ENCODE measurements at regions not wholly inside any gene's neighbourhood (a gene's known extent, or its start where the extent isn't known, plus 50 kb on each side); places are given as distances from the start of the nearest gene placed in this dataset.

- TF ChIP-seq, protein P1, sequence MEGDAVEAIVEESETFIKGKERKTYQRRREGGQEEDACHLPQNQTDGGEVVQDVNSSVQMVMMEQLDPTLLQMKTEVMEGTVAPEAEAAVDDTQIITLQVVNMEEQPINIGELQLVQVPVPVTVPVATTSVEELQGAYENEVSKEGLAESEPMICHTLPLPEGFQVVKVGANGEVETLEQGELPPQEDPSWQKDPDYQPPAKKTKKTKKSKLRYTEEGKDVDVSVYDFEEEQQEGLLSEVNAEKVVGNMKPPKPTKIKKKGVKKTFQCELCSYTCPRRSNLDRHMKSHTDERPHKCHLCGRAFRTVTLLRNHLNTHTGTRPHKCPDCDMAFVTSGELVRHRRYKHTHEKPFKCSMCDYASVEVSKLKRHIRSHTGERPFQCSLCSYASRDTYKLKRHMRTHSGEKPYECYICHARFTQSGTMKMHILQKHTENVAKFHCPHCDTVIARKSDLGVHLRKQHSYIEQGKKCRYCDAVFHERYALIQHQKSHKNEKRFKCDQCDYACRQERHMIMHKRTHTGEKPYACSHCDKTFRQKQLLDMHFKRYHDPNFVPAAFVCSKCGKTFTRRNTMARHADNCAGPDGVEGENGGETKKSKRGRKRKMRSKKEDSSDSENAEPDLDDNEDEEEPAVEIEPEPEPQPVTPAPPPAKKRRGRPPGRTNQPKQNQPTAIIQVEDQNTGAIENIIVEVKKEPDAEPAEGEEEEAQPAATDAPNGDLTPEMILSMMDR (IDR thresholded peaks at IDR 0.05; ENCODE audit: control extremely low read depth in 1 of 3, insufficient read depth in 1 of 3, low read depth in 1 of 3, low read length in 3 of 3): no peak
- TF ChIP-seq SIN3A (conservative IDR thresholded peaks at IDR 0.05 in 1 of 2, IDR thresholded peaks at IDR 0.05 in 1 of 2; ENCODE audit: low read depth in 1 of 2, low read length in 2 of 2) (no peak), YY1 (IDR thresholded peaks at IDR 0.05; ENCODE audit: low read depth, low read length) (no peak), MAFK (IDR thresholded peaks at IDR 0.05; ENCODE audit: low read depth, low read length) (no peak), GABPA (IDR thresholded peaks at IDR 0.05; ENCODE audit: borderline replicate concordance, insufficient read depth, low read length) (no peak), POLR2AphosphoS5 (IDR thresholded peaks at IDR 0.05; ENCODE audit: low read depth, low read length) (no peak), EP300 (IDR thresholded peaks at IDR 0.05; ENCODE audit: borderline replicate concordance in 1 of 2, low read depth in 2 of 2, low read length in 2 of 2) (no peak), ATF2 (IDR thresholded peaks at IDR 0.05; ENCODE audit: low read length) (no peak), CBX5 (IDR thresholded peaks at IDR 0.05; ENCODE audit: low read depth, low read length) (no peak)
Observed at GRCh38 chr2:185306119-185306518, 432.5 kb upstream of the FSIP2 start.

Data from H1 (cell line).